ENCODE measurements at regions not wholly inside any gene's neighbourhood (a gene's known extent, or its start where the extent isn't known, plus 50 kb on each side); places are given as distances from the start of the nearest gene placed in this dataset.

GRCh38 chr10:43854007-43854406, 205.3 kb upstream of the ZNF32 start:
- no peak for TF ChIP-seq CTCF (IDR thresholded peaks at IDR 0.05)
- TF ChIP-seq POLR2A (IDR thresholded peaks at IDR 0.05): no peak
